ENCODE measurements at regions not wholly inside any gene's neighbourhood (a gene's known extent, or its start where the extent isn't known, plus 50 kb on each side); places are given as distances from the start of the nearest gene placed in this dataset.
A peak's percentile ranks its signal among the peaks of the same experiment; 100 is the strongest.

DNA sequence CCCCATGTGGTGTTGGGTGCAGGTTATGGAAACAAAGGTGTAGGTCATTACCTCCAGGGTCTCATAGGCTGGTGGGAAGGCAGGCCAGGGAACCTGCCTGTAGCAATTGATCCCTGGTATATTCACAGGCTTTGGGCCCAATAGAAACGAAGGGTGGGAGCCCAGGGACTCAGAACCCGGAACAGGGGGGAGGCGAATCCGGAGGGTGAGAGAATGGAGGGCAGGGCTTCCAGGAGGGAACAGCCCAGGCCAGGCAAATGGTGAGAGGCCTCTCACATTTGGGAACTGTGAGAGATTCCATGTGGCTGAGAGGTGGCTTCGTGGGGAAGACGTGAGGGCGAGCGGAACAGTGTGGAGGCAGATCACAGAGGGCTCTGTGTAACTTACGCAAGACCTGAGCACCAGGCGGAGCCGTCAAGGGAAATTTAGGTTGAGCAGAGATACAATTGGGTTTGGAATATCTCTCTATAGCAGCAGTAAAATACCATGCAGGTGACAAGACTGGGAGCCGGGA, 267.1 kb downstream of the ERMARD start:
- peak overlapping the region; percentile 33 for H3K27ac Mint-ChIP-seq
- TF ChIP-seq, protein P1, sequence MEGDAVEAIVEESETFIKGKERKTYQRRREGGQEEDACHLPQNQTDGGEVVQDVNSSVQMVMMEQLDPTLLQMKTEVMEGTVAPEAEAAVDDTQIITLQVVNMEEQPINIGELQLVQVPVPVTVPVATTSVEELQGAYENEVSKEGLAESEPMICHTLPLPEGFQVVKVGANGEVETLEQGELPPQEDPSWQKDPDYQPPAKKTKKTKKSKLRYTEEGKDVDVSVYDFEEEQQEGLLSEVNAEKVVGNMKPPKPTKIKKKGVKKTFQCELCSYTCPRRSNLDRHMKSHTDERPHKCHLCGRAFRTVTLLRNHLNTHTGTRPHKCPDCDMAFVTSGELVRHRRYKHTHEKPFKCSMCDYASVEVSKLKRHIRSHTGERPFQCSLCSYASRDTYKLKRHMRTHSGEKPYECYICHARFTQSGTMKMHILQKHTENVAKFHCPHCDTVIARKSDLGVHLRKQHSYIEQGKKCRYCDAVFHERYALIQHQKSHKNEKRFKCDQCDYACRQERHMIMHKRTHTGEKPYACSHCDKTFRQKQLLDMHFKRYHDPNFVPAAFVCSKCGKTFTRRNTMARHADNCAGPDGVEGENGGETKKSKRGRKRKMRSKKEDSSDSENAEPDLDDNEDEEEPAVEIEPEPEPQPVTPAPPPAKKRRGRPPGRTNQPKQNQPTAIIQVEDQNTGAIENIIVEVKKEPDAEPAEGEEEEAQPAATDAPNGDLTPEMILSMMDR (IDR thresholded peaks at IDR 0.05; ENCODE audit: unreplicated experiment) = no peak
- no peaks in the 10 kb centered on the region for H3K9me3 Mint-ChIP-seq (ENCODE audit: low read depth)
- no peaks in the 10 kb centered on the region for H3K4me1 Mint-ChIP-seq (ENCODE audit: low read depth)
- DNase-seq (ENCODE audit: low spot score, unreplicated experiment) = no peak
- no peaks in the 10 kb centered on the region for H3K36me3 Mint-ChIP-seq (ENCODE audit: insufficient read depth)
- no peak overlapping the region for H3K4me3 Mint-ChIP-seq (ENCODE audit: low read depth)
- H3K27me3 Mint-ChIP-seq = peaks cover 29% of the 10 kb centered on the region

DNA sequence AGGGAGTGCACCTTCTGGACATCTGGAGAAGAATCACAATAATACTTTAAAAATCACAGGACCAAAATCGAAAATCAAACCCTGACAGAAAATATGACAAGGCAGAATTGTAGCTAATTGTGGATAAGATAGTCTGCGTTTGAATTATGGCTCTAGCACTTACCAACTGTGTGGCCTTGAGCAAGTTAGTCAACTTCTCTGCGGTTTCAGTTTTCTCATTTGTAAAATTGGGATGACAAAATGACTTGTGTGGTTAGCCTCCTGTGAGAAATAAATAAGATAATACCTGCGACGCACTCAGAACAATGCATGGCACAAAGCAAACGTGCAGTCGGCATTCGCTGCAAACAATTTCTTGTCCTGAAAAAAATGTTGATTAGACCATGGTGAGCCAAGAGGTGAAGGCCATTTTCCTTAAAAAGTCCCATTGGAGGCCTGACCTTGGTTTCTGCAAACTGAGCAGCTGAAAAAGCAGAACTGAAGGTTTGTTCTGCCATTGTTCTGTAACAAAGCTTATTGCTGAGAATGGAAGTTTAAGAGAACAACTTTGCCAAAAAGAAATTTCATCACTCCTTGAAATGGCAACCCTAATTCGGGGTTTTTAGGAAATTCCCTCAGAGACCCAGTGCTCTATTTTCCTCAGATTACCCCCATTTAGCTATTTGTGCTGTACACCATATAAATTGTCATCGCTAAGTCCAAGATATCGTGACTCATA, 266.3 kb downstream of the ERMARD start:
- DNase-seq (ENCODE audit: low spot score, unreplicated experiment) = no peak
- H3K9me3 Mint-ChIP-seq (ENCODE audit: low read depth) = no peaks in the 10 kb centered on the region
- H3K36me3 Mint-ChIP-seq (ENCODE audit: insufficient read depth) = no peaks in the 10 kb centered on the region
- TF ChIP-seq, protein P1 (IDR thresholded peaks at IDR 0.05; ENCODE audit: unreplicated experiment) = no peak
- H3K27me3 Mint-ChIP-seq = peaks cover 32% of the 10 kb centered on the region
- H3K4me1 Mint-ChIP-seq (ENCODE audit: low read depth) = no peaks in the 10 kb centered on the region
- H3K27ac Mint-ChIP-seq = no peak overlapping the region
- H3K4me3 Mint-ChIP-seq (ENCODE audit: low read depth) = no peak overlapping the region

DNA sequence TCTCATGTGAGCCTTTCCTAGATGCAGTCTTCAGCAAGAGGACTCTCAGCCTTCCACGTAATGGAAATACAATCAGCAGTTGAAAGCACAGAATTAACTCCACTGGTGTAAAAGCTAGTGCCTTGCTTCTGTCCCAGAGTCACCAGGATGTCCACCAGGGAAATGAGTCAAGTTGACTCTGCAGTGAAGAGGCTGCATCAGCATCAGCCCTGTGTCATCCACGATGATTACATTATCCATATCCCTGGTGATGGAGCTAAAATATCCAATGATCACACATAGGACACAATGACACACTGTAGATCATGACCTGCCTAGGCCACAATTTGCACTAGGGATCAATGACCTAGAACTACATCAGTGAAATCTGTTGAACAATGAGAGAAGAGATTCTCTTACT, 262.4 kb downstream of the ERMARD start:
- no peaks in the 10 kb centered on the region for H3K36me3 Mint-ChIP-seq (ENCODE audit: insufficient read depth)
- no peak for DNase-seq (ENCODE audit: low spot score, unreplicated experiment)
- peaks cover 33% of the 10 kb centered on the region for H3K27me3 Mint-ChIP-seq
- no peaks in the 10 kb centered on the region for H3K9me3 Mint-ChIP-seq (ENCODE audit: low read depth)
- H3K4me3 Mint-ChIP-seq (ENCODE audit: low read depth) = no peak overlapping the region
- no peak overlapping the region for H3K27ac Mint-ChIP-seq
- TF ChIP-seq, protein P1 (IDR thresholded peaks at IDR 0.05; ENCODE audit: unreplicated experiment) = no peak
- peaks cover 3% of the 10 kb centered on the region for H3K4me1 Mint-ChIP-seq (ENCODE audit: low read depth)

DNA sequence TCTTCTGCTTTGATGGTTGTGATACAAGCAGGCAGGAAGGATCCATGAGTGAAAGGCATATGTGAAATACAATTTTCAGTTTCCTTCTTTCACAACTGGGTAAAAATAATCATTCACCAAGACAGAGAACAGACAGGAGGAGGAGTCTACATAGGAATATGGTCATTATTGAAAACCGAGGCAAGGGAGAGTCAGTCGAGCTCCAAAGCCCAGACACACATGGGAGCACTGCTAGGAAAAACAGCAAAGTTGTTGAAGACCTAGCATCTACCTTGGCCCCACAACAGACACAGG, 260.6 kb downstream of the ERMARD start:
- Mint-ChIP-seq H3K27me3 (peaks cover 28% of the 10 kb centered on the region), H3K36me3 (ENCODE audit: insufficient read depth) (no peaks in the 10 kb centered on the region), H3K4me3 (ENCODE audit: low read depth) (no peak overlapping the region), H3K4me1 (ENCODE audit: low read depth) (peaks cover 14% of the 10 kb centered on the region), H3K9me3 (ENCODE audit: low read depth) (no peaks in the 10 kb centered on the region), H3K27ac (no peak overlapping the region)
- DNase-seq (ENCODE audit: low spot score, unreplicated experiment) = no peak
- TF ChIP-seq, protein P1 (IDR thresholded peaks at IDR 0.05; ENCODE audit: unreplicated experiment) = no peak

DNA sequence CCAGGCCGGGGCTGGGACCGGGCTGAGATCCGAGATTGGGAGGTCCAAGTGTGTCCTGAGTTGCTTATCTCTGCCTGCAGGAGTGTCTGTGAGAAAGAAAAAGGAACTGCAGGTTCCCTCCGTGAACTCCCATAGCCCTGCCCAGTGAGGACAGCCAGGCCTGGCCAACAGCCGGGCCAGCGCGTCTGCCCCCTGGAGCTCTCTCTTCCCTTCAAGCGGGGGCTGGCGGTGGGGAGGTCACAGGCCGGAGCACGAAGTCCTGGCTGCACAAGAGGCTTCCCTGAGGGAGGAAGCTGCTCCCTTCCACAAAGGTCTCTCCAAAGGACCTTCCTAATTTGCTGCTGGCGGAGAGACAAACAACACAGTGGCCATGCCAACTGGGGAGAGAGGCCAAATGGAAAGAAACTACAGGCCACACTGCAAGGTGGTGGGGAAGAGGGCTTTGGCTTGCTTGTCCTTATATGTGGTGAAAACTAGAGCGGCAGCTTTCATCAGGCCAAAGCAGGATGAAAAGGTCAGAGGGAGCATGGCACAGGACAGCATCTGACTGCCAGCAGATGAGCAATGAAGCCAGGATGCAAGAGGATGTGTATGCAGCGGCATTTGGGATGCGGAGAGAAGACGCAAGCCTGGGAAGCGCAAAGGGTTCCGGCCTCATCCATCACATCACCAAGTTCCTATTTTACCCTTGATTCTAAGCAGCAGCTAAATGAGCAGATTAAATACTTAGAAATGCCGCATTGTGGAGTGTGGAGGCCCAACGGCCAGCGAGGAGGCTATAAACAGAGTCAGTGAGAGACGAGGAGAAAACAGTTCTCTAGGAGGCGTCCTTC, 260.0 kb downstream of the ERMARD start:
- H3K4me1 Mint-ChIP-seq (ENCODE audit: low read depth) = peaks cover 19% of the 10 kb centered on the region
- H3K27ac Mint-ChIP-seq = no peak overlapping the region
- H3K36me3 Mint-ChIP-seq (ENCODE audit: insufficient read depth) = no peaks in the 10 kb centered on the region
- TF ChIP-seq, protein P1 (IDR thresholded peaks at IDR 0.05; ENCODE audit: unreplicated experiment) = no peak
- no peak overlapping the region for H3K4me3 Mint-ChIP-seq (ENCODE audit: low read depth)
- H3K27me3 Mint-ChIP-seq = peaks cover 26% of the 10 kb centered on the region
- H3K9me3 Mint-ChIP-seq (ENCODE audit: low read depth) = no peaks in the 10 kb centered on the region
- DNase-seq (ENCODE audit: low spot score, unreplicated experiment) = no peak
